ENCODE measurements at regions not wholly inside any gene's neighbourhood (a gene's known extent, or its start where the extent isn't known, plus 50 kb on each side); places are given as distances from the start of the nearest gene placed in this dataset.

DNA sequence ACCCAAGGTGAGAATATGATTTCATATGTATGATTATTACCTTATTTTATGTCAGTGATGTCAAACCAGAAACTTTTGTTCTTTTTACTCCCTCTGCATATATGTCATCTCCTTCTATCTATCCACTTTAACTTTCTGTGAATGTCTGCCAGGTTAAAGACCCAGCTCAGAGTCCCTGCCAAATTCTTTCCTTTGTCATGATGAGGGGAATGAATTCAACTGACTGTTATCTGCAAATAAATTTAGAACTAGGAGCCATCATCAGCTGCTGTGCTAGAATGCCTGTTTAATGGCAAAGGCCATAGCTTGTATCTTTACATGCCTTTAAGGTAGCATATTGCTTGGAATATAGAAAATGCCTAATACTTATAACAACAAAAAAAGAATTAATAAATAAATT, 815.6 kb upstream of the NEGR1 start:
- TF ChIP-seq, protein P1, sequence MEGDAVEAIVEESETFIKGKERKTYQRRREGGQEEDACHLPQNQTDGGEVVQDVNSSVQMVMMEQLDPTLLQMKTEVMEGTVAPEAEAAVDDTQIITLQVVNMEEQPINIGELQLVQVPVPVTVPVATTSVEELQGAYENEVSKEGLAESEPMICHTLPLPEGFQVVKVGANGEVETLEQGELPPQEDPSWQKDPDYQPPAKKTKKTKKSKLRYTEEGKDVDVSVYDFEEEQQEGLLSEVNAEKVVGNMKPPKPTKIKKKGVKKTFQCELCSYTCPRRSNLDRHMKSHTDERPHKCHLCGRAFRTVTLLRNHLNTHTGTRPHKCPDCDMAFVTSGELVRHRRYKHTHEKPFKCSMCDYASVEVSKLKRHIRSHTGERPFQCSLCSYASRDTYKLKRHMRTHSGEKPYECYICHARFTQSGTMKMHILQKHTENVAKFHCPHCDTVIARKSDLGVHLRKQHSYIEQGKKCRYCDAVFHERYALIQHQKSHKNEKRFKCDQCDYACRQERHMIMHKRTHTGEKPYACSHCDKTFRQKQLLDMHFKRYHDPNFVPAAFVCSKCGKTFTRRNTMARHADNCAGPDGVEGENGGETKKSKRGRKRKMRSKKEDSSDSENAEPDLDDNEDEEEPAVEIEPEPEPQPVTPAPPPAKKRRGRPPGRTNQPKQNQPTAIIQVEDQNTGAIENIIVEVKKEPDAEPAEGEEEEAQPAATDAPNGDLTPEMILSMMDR (IDR thresholded peaks at IDR 0.05; ENCODE audit: insufficient read depth, low read length): no peak
- DNase-seq (ENCODE audit: low read depth): no peak

DNA sequence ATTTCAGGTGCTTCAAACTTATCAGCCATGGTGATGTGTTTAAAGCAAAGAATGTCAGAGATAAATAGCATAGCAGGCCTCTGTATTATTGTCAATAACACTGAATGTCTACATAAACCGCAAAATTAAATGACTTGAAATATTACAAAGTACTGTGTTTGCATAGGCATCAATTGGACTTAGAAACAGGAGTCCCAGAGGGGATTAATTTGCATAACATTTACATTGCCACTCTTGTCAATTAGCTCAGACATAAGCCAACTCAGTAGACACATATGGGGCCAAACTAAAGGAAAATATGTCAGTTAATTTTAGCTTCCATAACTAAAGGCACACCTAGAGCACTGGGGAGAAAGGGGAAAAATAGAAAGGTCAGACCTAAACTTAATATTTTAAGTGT, 814.5 kb upstream of the NEGR1 start:
- H3K4me3 ChIP-seq (ENCODE audit: low read depth, low read length): no peak overlapping the region
- TF ChIP-seq, protein P1 (IDR thresholded peaks at IDR 0.05; ENCODE audit: insufficient read depth, low read length): no peak
- no peak for DNase-seq (ENCODE audit: low read depth)

More for the DNA sequence above, 815.6 kb upstream of the NEGR1 start:
- no peak overlapping the region for H3K4me3 ChIP-seq (ENCODE audit: low read depth, low read length)

DNA sequence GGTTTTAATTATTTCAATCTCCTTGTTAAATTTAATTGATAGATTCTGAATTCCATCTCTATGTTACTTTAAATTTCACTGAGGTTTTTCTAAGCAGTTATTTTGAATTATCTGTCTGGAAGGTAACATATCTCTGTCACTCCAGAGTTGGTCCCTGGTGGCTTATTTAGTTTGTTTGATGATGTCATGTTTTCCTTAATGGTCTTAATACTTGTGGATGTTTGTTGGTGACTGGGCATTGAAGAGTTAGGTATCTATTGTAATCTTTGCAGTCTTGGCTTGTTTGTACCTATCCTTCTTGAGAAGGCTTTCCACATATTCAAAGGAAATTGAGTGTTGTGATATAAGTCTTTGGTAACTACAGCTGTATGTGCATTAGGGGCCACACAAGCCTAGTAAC, 810.0 kb upstream of the NEGR1 start:
- TF ChIP-seq, protein P1 (IDR thresholded peaks at IDR 0.05; ENCODE audit: insufficient read depth, low read length): no peak
- no peak for DNase-seq (ENCODE audit: low read depth)
- no peak overlapping the region for H3K4me3 ChIP-seq (ENCODE audit: low read depth, low read length)

DNA sequence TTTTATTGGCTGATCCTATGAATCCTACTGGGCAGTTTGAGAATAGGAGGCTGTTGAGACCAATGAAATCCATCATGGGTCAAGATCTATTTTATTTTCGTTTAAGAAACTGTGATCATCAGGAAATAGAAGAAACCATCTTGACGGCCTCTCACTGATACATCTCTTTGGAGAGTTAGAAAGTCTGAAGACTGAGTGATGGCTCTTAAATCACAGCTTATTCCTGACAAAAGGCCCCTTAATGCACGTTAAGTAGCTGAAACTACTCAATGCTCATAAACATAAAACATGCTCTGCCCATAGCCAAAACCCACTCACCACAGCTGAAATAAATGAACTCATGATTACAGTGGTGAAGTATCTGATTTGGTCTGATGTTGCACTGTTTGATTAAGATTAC, 784.5 kb upstream of the NEGR1 start:
- no peak overlapping the region for H3K4me3 ChIP-seq (ENCODE audit: low read depth, low read length)
- no peak for DNase-seq (ENCODE audit: low read depth)
- TF ChIP-seq, protein P1 (IDR thresholded peaks at IDR 0.05; ENCODE audit: insufficient read depth, low read length): no peak

DNA sequence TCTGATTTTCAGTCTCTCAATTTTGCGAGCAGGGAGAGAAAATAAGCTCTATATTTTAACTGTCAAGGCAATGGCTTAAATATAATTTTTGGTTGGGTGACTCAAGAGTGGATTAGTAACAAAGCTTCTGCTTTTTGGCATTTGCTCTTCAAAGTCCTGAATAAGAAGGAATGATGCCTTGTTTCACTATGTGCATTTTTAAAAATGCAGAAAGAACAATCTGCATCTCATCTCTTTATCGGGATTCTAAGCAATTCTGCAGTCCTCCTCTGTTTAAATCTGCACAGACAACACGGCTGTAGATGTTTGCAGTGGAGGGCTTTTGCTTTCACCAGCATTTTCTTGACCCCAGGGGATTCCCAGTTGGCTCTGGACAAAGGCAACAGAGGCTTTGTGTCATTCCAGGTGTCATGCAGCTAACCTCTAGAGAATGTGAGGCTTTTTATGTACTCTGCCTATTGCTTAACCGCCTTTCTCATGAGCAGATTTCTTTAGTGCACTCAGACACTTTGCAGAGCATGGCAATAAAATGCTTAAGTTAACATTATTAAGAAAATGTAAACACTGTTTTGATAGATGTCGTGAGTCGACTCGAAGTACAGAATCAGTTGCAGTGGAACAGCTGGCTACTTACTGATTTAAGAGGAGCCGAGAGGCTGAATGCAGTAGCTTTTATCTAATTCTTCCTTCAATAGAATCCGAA, 783.2 kb upstream of the NEGR1 start:
- H3K4me3 ChIP-seq (ENCODE audit: low read depth, low read length): no peak overlapping the region
- no peak for DNase-seq (ENCODE audit: low read depth)
- TF ChIP-seq, protein P1 (IDR thresholded peaks at IDR 0.05; ENCODE audit: insufficient read depth, low read length): no peak

DNA sequence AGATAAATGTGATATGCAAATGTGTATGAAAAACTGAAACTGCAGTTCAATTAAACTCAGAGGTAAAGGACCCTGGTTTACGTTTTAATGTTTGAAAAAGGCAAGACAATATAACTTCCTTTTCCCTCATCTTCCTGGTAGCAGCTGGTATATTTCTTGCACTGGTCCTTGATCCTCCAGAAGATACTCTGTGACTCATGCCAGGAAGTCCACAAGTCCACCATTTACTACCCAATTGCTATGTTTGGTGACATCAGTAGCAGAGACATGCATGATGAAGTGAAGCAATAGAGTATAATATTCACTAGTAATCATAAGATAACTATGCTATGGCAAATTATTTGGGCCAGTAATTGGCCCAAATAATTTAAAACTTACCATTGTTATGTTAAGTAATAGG, 774.5 kb upstream of the NEGR1 start:
- TF ChIP-seq, protein P1 (IDR thresholded peaks at IDR 0.05; ENCODE audit: insufficient read depth, low read length): no peak
- no peak overlapping the region for H3K4me3 ChIP-seq (ENCODE audit: low read depth, low read length)
- DNase-seq (ENCODE audit: low read depth): no peak

All from fibroblast of the aortic adventitia (primary cell).